Stomach (tissue), 4 donors: ENCODE measurements at regions not wholly inside any gene's neighbourhood (a gene's known extent, or its start where the extent isn't known, plus 50 kb on each side); places are given as distances from the start of the nearest gene placed in this dataset.

ENCODE experiments used
- EP300 ChIP-seq: sonication (generic); formaldehyde crosslinking; IDR thresholded peaks from one replicate; pipeline ENCODE4 v1.6.1; 2017; ENCODE audit warnings: antibody characterized with exemption
- POLR2A ChIP-seq, 4 donors: fragments of 450-650 bp; IDR thresholded peaks; one replicate each; pipeline ENCODE4 v1.6.1; 2016; ENCODE audit warnings: antibody characterized with exemption in 4 of 4, control low read depth in 2 of 4, mild to moderate bottlenecking in 1 of 4, moderate library complexity in 1 of 4
- POLR2AphosphoS5 ChIP-seq, 3 donors: sonication (generic); formaldehyde crosslinking; IDR thresholded peaks; one replicate each; pipeline ENCODE4 v1.6.1; 2016; ENCODE audit warnings: antibody characterized with exemption in 3 of 3
- TF ChIP-seq, protein P1 (sequence below), 7 experiments: fragments of 450-650 bp in 4 of 7; fragments of 200-600 bp in 3 of 7; sonication (generic) in 3 of 7; IDR thresholded peaks; one replicate each; pipeline ENCODE4 v1.5.1; 2016 to 2019; ENCODE audit warnings: antibody characterized with exemption in 7 of 7, control low read depth in 2 of 7, mild to moderate bottlenecking in 1 of 7

GRCh38 chr2:145595296-145595695 lies 1075.4 kb upstream of the ZEB2 start:
- TF ChIP-seq, protein P1, sequence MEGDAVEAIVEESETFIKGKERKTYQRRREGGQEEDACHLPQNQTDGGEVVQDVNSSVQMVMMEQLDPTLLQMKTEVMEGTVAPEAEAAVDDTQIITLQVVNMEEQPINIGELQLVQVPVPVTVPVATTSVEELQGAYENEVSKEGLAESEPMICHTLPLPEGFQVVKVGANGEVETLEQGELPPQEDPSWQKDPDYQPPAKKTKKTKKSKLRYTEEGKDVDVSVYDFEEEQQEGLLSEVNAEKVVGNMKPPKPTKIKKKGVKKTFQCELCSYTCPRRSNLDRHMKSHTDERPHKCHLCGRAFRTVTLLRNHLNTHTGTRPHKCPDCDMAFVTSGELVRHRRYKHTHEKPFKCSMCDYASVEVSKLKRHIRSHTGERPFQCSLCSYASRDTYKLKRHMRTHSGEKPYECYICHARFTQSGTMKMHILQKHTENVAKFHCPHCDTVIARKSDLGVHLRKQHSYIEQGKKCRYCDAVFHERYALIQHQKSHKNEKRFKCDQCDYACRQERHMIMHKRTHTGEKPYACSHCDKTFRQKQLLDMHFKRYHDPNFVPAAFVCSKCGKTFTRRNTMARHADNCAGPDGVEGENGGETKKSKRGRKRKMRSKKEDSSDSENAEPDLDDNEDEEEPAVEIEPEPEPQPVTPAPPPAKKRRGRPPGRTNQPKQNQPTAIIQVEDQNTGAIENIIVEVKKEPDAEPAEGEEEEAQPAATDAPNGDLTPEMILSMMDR (IDR thresholded peaks at IDR 0.05): no peak
- TF ChIP-seq POLR2AphosphoS5 (IDR thresholded peaks at IDR 0.05): no peak
- TF ChIP-seq EP300: no peak
- TF ChIP-seq POLR2A (IDR thresholded peaks at IDR 0.05): no peak
